Stimulated activated naive B cell treated with anti-CD40 and anti-IgM and Interleukin-4, amounts not matched to agents 10 μg/mL and 1 μg/mL and 100 μg/mL, for 72 hours (primary cell): ENCODE measurements at regions not wholly inside any gene's neighbourhood (a gene's known extent, or its start where the extent isn't known, plus 50 kb on each side); places are given as distances from the start of the nearest gene placed in this dataset.

Experiments
- ATAC-seq, 2 donors: fragments of 150-1000 bp; cut with Tn5 transposase; replicated peaks; 2 replicates each; pipeline ENCODE4 v1.10.0; 2021; ENCODE audit warnings: moderate library complexity in 1 of 2
- DNase-seq: peaks from one replicate; pipeline ENCODE4 v3.0.0; 2021
- H3K27ac Mint-ChIP-seq: one replicate; pipeline ENCODE4 v1.8.0; 2022; ENCODE audit warnings: mild to moderate bottlenecking, mixed read lengths
- H3K27me3 Mint-ChIP-seq, 2 donors: one replicate each; pipeline ENCODE4 v1.8.0; 2022; ENCODE audit warnings: mixed read lengths in 2 of 2
- H3K36me3 Mint-ChIP-seq, 2 donors: one replicate each; pipeline ENCODE4 v1.8.0; 2022; ENCODE audit warnings: mixed read lengths in 2 of 2, mild to moderate bottlenecking in 1 of 2
- H3K4me1 Mint-ChIP-seq, 2 donors: one replicate each; pipeline ENCODE4 v1.8.0; 2022; ENCODE audit warnings: mixed read lengths in 2 of 2, mild to moderate bottlenecking in 1 of 2
- H3K4me3 Mint-ChIP-seq, 2 donors: one replicate each; pipeline ENCODE4 v1.8.0; 2022; ENCODE audit warnings: mild to moderate bottlenecking in 2 of 2, mixed read lengths in 2 of 2, moderate library complexity in 1 of 2
- H3K9me3 Mint-ChIP-seq, 2 donors: one replicate each; pipeline ENCODE4 v1.8.0; 2022; ENCODE audit warnings: mixed read lengths in 2 of 2, mild to moderate bottlenecking in 1 of 2

GRCh38 chr6:18564775-18565174 lies 177.6 kb downstream of the RNF144B start:
- peaks cover 0 to 5% of the 10 kb centered on the region in 2 donors for H3K4me1 Mint-ChIP-seq
- ATAC-seq (no peak), DNase-seq (no peak)
- H3K27me3 Mint-ChIP-seq = peaks cover 9 to 36% of the 10 kb centered on the region in 2 donors
- H3K9me3 Mint-ChIP-seq = peaks cover 9 to 13% of the 10 kb centered on the region in 2 donors
- H3K4me3 Mint-ChIP-seq = no peak overlapping the region
- no peaks in the 10 kb centered on the region for H3K36me3 Mint-ChIP-seq
- H3K27ac Mint-ChIP-seq = no peak overlapping the region

- DNase-seq (no peak), ATAC-seq (no peak)
- Mint-ChIP-seq H3K36me3 (no peaks in the 10 kb centered on the region), H3K9me3 (peaks cover 9 to 13% of the 10 kb centered on the region in 2 donors), H3K27me3 (peaks cover 9 to 36% of the 10 kb centered on the region in 2 donors), H3K4me3 (no peak overlapping the region), H3K4me1 (peaks cover 0 to 5% of the 10 kb centered on the region in 2 donors), H3K27ac (no peak overlapping the region)
These were observed 178.1 kb downstream of the RNF144B start for GRCh38 chr6:18565231-18565630.

GRCh38 chr6:18567380-18567779 lies 180.2 kb downstream of the RNF144B start:
- Mint-ChIP-seq H3K27ac (no peak overlapping the region), H3K27me3 (peaks cover 9 to 22% of the 10 kb centered on the region in 2 donors), H3K4me1 (peaks cover 0 to 5% of the 10 kb centered on the region in 2 donors), H3K4me3 (no peak overlapping the region), H3K36me3 (no peaks in the 10 kb centered on the region), H3K9me3 (peaks cover 9 to 13% of the 10 kb centered on the region in 2 donors)
- ATAC-seq (no peak), DNase-seq (no peak)

- H3K36me3 Mint-ChIP-seq = no peaks in the 10 kb centered on the region
- H3K27me3 Mint-ChIP-seq = peaks cover 12 to 31% of the 10 kb centered on the region in 2 donors
- ATAC-seq = peak in 1 of 2 donors; percentile 20
- H3K27ac Mint-ChIP-seq = no peak overlapping the region
- peaks cover 0 to 3% of the 10 kb centered on the region in 2 donors for H3K4me1 Mint-ChIP-seq
- no peak for DNase-seq
- H3K9me3 Mint-ChIP-seq = peaks cover 0 to 9% of the 10 kb centered on the region in 2 donors
- H3K4me3 Mint-ChIP-seq = no peak overlapping the region
These were observed 190.3 kb downstream of the RNF144B start for GRCh38 chr6:18577491-18577890.

- DNase-seq = no peak
- H3K27me3 Mint-ChIP-seq = peaks cover 21 to 37% of the 10 kb centered on the region in 2 donors
- H3K36me3 Mint-ChIP-seq = no peaks in the 10 kb centered on the region
- no peak for ATAC-seq
- no peak overlapping the region for H3K4me3 Mint-ChIP-seq
- peaks cover 0 to 11% of the 10 kb centered on the region in 2 donors for H3K9me3 Mint-ChIP-seq
- H3K27ac Mint-ChIP-seq = no peak overlapping the region
- peaks cover 0 to 3% of the 10 kb centered on the region in 2 donors for H3K4me1 Mint-ChIP-seq
These were observed 192.0 kb downstream of the RNF144B start for GRCh38 chr6:18579166-18579565.

GRCh38 chr6:18579869-18580268 lies 192.7 kb downstream of the RNF144B start:
- no peak overlapping the region for H3K27ac Mint-ChIP-seq
- peaks cover 0 to 3% of the 10 kb centered on the region in 2 donors for H3K4me1 Mint-ChIP-seq
- no peak overlapping the region for H3K4me3 Mint-ChIP-seq
- peaks cover 0 to 6% of the 10 kb centered on the region in 2 donors for H3K9me3 Mint-ChIP-seq
- ATAC-seq (no peak), DNase-seq (no peak)
- H3K36me3 Mint-ChIP-seq = no peaks in the 10 kb centered on the region
- H3K27me3 Mint-ChIP-seq = peaks cover 21 to 32% of the 10 kb centered on the region in 2 donors

- ATAC-seq (no peak), DNase-seq (no peak)
- Mint-ChIP-seq H3K4me3 (no peak overlapping the region), H3K27ac (no peak overlapping the region), H3K27me3 (peaks cover 11 to 21% of the 10 kb centered on the region in 2 donors), H3K9me3 (peaks cover 0 to 2% of the 10 kb centered on the region in 2 donors), H3K36me3 (no peaks in the 10 kb centered on the region), H3K4me1 (no peaks in the 10 kb centered on the region)
These were observed 197.2 kb downstream of the RNF144B start for GRCh38 chr6:18584372-18584771.

- Mint-ChIP-seq H3K4me3 (no peak overlapping the region), H3K27me3 (peaks cover 11 to 19% of the 10 kb centered on the region in 2 donors), H3K36me3 (no peaks in the 10 kb centered on the region), H3K27ac (no peak overlapping the region), H3K4me1 (no peaks in the 10 kb centered on the region), H3K9me3 (peaks cover 0 to 2% of the 10 kb centered on the region in 2 donors)
- DNase-seq (no peak), ATAC-seq (no peak)
These were observed 198.0 kb downstream of the RNF144B start for GRCh38 chr6:18585032-18585573.

- Mint-ChIP-seq H3K9me3 (peaks cover 0 to 2% of the 10 kb centered on the region in 2 donors), H3K4me1 (no peaks in the 10 kb centered on the region), H3K4me3 (no peak overlapping the region), H3K27ac (no peak overlapping the region), H3K36me3 (no peaks in the 10 kb centered on the region), H3K27me3 (peaks cover 11 to 18% of the 10 kb centered on the region in 2 donors)
- DNase-seq (no peak), ATAC-seq (no peak)
These were observed 199.0 kb downstream of the RNF144B start for GRCh38 chr6:18586133-18586532.

- H3K4me1 Mint-ChIP-seq = peaks cover 2 to 6% of the 10 kb centered on the region in 2 donors
- no peaks in the 10 kb centered on the region for H3K36me3 Mint-ChIP-seq
- DNase-seq = peak; percentile 3
- no peaks in the 10 kb centered on the region for H3K9me3 Mint-ChIP-seq
- no peak overlapping the region for H3K27ac Mint-ChIP-seq
- ATAC-seq = peak; percentile 64 to 75
- peaks cover 20 to 21% of the 10 kb centered on the region in 2 donors for H3K27me3 Mint-ChIP-seq
- H3K4me3 Mint-ChIP-seq = no peak overlapping the region
These were observed 208.8 kb downstream of the RNF144B start for GRCh38 chr6:18595774-18596530.

- ATAC-seq (no peak), DNase-seq (no peak)
- Mint-ChIP-seq H3K4me1 (peaks cover 2 to 6% of the 10 kb centered on the region in 2 donors), H3K9me3 (no peaks in the 10 kb centered on the region), H3K36me3 (no peaks in the 10 kb centered on the region), H3K27me3 (peaks cover 25 to 26% of the 10 kb centered on the region in 2 donors), H3K27ac (no peak overlapping the region), H3K4me3 (no peak overlapping the region)
These were observed 209.3 kb downstream of the RNF144B start for GRCh38 chr6:18596531-18596835.

GRCh38 chr6:18598551-18599264 lies 211.6 kb downstream of the RNF144B start:
- H3K27me3 Mint-ChIP-seq = peaks cover 31 to 33% of the 10 kb centered on the region in 2 donors
- H3K9me3 Mint-ChIP-seq = no peaks in the 10 kb centered on the region
- DNase-seq = no peak
- H3K36me3 Mint-ChIP-seq = no peaks in the 10 kb centered on the region
- no peak overlapping the region for H3K4me3 Mint-ChIP-seq
- no peak for ATAC-seq
- H3K27ac Mint-ChIP-seq = no peak overlapping the region
- peaks cover 2 to 6% of the 10 kb centered on the region in 2 donors for H3K4me1 Mint-ChIP-seq

GRCh38 chr6:18600255-18600654 lies 213.1 kb downstream of the RNF144B start:
- H3K27ac Mint-ChIP-seq = no peak overlapping the region
- no peak for DNase-seq
- ATAC-seq = no peak
- H3K4me1 Mint-ChIP-seq = peaks cover 2 to 6% of the 10 kb centered on the region in 2 donors
- H3K27me3 Mint-ChIP-seq = peaks cover 37 to 39% of the 10 kb centered on the region in 2 donors
- no peaks in the 10 kb centered on the region for H3K9me3 Mint-ChIP-seq
- H3K36me3 Mint-ChIP-seq = no peaks in the 10 kb centered on the region
- no peak overlapping the region for H3K4me3 Mint-ChIP-seq

GRCh38 chr6:18601516-18602020 lies 214.4 kb downstream of the RNF144B start:
- H3K4me3 Mint-ChIP-seq = no peak overlapping the region
- H3K9me3 Mint-ChIP-seq = no peaks in the 10 kb centered on the region
- ATAC-seq (no peak), DNase-seq (no peak)
- no peak overlapping the region for H3K27ac Mint-ChIP-seq
- peaks cover 30 to 39% of the 10 kb centered on the region in 2 donors for H3K27me3 Mint-ChIP-seq
- H3K4me1 Mint-ChIP-seq = peaks cover 0 to 2% of the 10 kb centered on the region in 2 donors
- H3K36me3 Mint-ChIP-seq = no peaks in the 10 kb centered on the region
